Prostate gland (tissue), 2 donors: ENCODE measurements at regions not wholly inside any gene's neighbourhood (a gene's known extent, or its start where the extent isn't known, plus 50 kb on each side); places are given as distances from the start of the nearest gene placed in this dataset.
A peak's percentile ranks its signal among the peaks of the same experiment; 100 is the strongest.
"Not testable (repeated sequence)": the region's sequence is repeated elsewhere in the genome, so short reads cannot be mapped to it uniquely, and the experiment has no call there.

Experiments
- DNase-seq: peaks from one replicate; pipeline ENCODE4 v3.0.0-alpha.2; 2019; ENCODE audit warnings: low spot score
- H3K27ac ChIP-seq, 2 donors: fragments of 200-600 bp; sonication (generic); 2 replicates each; pipeline ENCODE4 v1.5.1; 2017 to 2019
- H3K27me3 ChIP-seq: fragments of 200-600 bp; sonication (generic); replicated peaks from 2 replicates; pipeline ENCODE4 v1.5.1; 2019; ENCODE audit not compliant: insufficient read depth
- H3K36me3 ChIP-seq, 2 donors: fragments of 200-600 bp; sonication (generic); 1 replicate in 1 of 2; 2 replicates in 1 of 2; pipeline versions ENCODE4 v1.5.1 to v1.8.1; 2017 to 2019
- H3K4me1 ChIP-seq: fragments of 200-600 bp; sonication (generic); replicated peaks from 2 replicates; pipeline ENCODE4 v1.5.1; 2019
- H3K4me3 ChIP-seq, 2 donors: fragments of 200-600 bp; sonication (generic); 2 replicates each; pipeline ENCODE4 v1.5.1; 2017 to 2019
- H3K9me3 ChIP-seq: fragments of 200-600 bp; sonication (generic); 2 replicates; pipeline ENCODE4 v1.5.1; 2017
- POLR2A ChIP-seq: fragments of 450-650 bp; IDR thresholded peaks from one replicate; pipeline ENCODE4 v1.6.1; 2016; ENCODE audit warnings: antibody characterized with exemption, mild to moderate bottlenecking
- POLR2AphosphoS5 ChIP-seq: sonication (generic); formaldehyde crosslinking; IDR thresholded peaks from one replicate; pipeline ENCODE4 v1.6.1; 2017; ENCODE audit warnings: antibody characterized with exemption
- WGBS: methylation state at CpG from one replicate; pipeline ENCODE4 v1.1.5; 2018; 5-methylcytosine and 5-hydroxymethylcytosine counted together
- intact Hi-C: fragments of 100-400 bp; cut with DNase I; formaldehyde crosslinking; loops from one replicate; pipeline ENCODE4 v1.14.2; 2022
- TF ChIP-seq, protein P1 (sequence below), 4 experiments: fragments of 200-600 bp in 2 of 4; fragments of 450-650 bp in 2 of 4; sonication (generic) in 2 of 4; IDR thresholded peaks; 1 replicate in 3 of 4; 2 replicates in 1 of 4; pipeline ENCODE4 v1.5.1; 2016 to 2019; ENCODE audit warnings: antibody characterized with exemption in 4 of 4, mild to moderate bottlenecking in 2 of 4, moderate library complexity in 2 of 4

DNA sequence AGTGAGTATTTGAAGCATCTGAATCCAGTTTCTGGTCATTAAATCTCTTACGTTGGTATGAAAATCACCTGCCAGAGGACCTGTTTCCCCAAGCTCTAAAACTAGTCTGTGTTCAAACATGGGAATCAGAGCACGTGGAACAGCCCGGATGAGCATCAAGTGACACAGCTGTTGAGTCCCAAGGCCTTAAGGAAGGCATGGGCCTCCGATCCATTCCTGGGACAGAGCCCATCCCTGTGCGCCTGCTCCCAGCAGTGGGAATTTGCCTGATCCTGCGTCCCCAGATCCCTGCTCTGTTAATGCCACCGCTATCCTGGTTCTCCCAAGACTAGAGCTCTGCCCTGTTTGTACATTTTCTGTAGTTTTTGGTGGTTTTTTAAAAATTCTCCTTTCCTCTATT is 68.4 kb upstream of the FBXO28 start:
- no peak for TF ChIP-seq POLR2A
- TF ChIP-seq, protein P1, sequence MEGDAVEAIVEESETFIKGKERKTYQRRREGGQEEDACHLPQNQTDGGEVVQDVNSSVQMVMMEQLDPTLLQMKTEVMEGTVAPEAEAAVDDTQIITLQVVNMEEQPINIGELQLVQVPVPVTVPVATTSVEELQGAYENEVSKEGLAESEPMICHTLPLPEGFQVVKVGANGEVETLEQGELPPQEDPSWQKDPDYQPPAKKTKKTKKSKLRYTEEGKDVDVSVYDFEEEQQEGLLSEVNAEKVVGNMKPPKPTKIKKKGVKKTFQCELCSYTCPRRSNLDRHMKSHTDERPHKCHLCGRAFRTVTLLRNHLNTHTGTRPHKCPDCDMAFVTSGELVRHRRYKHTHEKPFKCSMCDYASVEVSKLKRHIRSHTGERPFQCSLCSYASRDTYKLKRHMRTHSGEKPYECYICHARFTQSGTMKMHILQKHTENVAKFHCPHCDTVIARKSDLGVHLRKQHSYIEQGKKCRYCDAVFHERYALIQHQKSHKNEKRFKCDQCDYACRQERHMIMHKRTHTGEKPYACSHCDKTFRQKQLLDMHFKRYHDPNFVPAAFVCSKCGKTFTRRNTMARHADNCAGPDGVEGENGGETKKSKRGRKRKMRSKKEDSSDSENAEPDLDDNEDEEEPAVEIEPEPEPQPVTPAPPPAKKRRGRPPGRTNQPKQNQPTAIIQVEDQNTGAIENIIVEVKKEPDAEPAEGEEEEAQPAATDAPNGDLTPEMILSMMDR (IDR thresholded peaks at IDR 0.05) = no peak
- TF ChIP-seq POLR2AphosphoS5 = no peak
- no peak overlapping the region for H3K4me3 ChIP-seq
- intact Hi-C loops = no loop called here
- H3K9me3 ChIP-seq = no peaks in the 10 kb centered on the region
- H3K4me1 ChIP-seq = no peaks in the 10 kb centered on the region
- DNase-seq = no peak
- WGBS = 76% methylated on average over 7 of the region's 7 CpGs
- H3K27me3 ChIP-seq = no peaks in the 10 kb centered on the region
- H3K27ac ChIP-seq = no peak overlapping the region
- H3K36me3 ChIP-seq = no peaks in the 10 kb centered on the region

- no peak overlapping the region for H3K27ac ChIP-seq
- H3K4me3 ChIP-seq = no peak overlapping the region
- TF ChIP-seq POLR2A = no peak
- no peak for TF ChIP-seq POLR2AphosphoS5
- TF ChIP-seq, protein P1 (IDR thresholded peaks at IDR 0.05) = no peak
- intact Hi-C loops = no loop called here
- no peaks in the 10 kb centered on the region for H3K9me3 ChIP-seq
- DNase-seq = no peak
- H3K36me3 ChIP-seq = no peaks in the 10 kb centered on the region
- WGBS = 95% methylated on average over 4 of the region's 4 CpGs
- no peaks in the 10 kb centered on the region for H3K4me1 ChIP-seq
- no peaks in the 10 kb centered on the region for H3K27me3 ChIP-seq
Observed at GRCh38 chr1:224044420-224044819, 69.5 kb upstream of the FBXO28 start.

- TF ChIP-seq, protein P1 (IDR thresholded peaks at IDR 0.05) = no peak
- TF ChIP-seq POLR2AphosphoS5 = no peak
- no peak for TF ChIP-seq POLR2A
- Histone ChIP-seq H3K4me1 (no peaks in the 10 kb centered on the region), H3K27ac (no peak overlapping the region), H3K4me3 (no peak overlapping the region), H3K9me3 (no peaks in the 10 kb centered on the region), H3K27me3 (no peaks in the 10 kb centered on the region), H3K36me3 (no peaks in the 10 kb centered on the region)
- intact Hi-C loops = no loop called here
- WGBS = 62% methylated on average over 4 of the region's 4 CpGs
- no peak for DNase-seq
Observed at GRCh38 chr1:224042557-224043118, 71.3 kb upstream of the FBXO28 start.

DNA sequence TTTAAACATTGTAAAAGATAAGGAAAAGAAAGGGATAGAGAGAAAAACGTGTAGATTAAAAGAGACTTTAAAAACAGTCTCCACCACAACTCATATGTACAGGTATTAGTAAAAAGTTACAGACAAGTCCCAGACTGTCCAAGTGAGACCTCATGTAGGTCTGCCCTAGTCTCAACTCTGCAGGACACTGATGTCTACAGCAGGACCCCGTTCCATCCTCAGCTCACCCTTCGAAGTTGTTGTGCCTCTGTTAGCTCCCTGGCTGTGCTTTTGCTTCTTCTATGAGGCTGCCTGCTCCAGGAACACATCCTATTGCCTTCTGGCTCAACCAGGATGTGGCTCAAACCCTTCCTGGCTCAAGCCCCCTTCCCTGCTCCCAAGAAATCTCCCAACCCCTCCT is 72.9 kb upstream of the FBXO28 start:
- H3K27me3 ChIP-seq = no peaks in the 10 kb centered on the region
- H3K36me3 ChIP-seq = no peaks in the 10 kb centered on the region
- intact Hi-C loops = no loop called here
- H3K27ac ChIP-seq = peak overlapping the region; percentile 79 to 84
- no peaks in the 10 kb centered on the region for H3K9me3 ChIP-seq
- TF ChIP-seq, protein P1 (IDR thresholded peaks at IDR 0.05) = no peak
- no peak for TF ChIP-seq POLR2AphosphoS5
- TF ChIP-seq POLR2A = no peak
- DNase-seq = no peak
- H3K4me1 ChIP-seq = no peaks in the 10 kb centered on the region
- WGBS = 51% methylated on average over 3 of the region's 3 CpGs
- no peak overlapping the region for H3K4me3 ChIP-seq

DNA sequence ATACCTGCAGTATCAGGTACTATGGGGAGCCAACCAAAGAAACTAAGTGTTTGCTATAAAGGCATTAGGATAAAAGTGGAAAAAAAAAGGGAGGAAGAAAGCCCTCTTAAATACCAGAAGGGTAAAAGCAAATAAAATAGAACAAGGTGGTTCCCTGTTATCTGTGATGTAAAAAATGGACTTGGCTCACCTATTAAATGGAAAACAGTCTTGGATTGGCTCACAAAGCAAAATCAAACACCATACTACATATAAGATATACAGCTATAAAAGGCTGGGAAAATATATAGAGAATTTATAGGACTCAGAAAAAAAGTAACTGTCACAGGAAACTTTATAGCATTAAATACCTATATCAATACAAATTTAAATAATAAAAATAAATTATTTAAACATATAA is 73.5 kb upstream of the FBXO28 start:
- H3K27me3 ChIP-seq, H3K4me3 ChIP-seq, intact Hi-C loops: not testable (repeated sequence)

DNA sequence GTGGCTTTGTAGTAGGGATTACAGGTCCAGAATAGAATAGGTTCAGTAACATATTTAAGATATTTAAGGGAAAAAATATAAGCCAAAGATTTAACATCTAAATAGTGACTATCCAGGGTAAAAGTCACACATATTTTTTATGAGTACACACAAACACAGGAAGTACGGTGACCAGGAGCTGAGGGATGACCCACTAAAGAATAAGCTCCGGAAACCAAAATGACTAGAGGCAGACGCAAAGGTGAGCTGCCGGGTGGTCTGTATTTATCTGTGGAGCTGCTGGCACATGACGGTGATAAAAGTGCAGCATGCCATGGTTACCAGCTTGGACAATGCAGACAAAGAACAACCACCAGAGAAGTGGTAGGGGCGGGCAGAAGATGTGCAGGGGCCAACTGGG is 73.9 kb upstream of the FBXO28 start:
- DNase-seq, H3K4me3 ChIP-seq, intact Hi-C loops, H3K27me3 ChIP-seq, H3K4me1 ChIP-seq, H3K9me3 ChIP-seq, H3K36me3 ChIP-seq: not testable (repeated sequence)
- WGBS = 27% methylated on average over 6 of the region's 6 CpGs
- peak overlapping the region in 1 of 2 donors; percentile 35 for H3K27ac ChIP-seq

More for the DNA sequence above, 73.5 kb upstream of the FBXO28 start:
- not testable (repeated sequence) for DNase-seq, H3K4me1 ChIP-seq, H3K9me3 ChIP-seq, H3K36me3 ChIP-seq
- peak overlapping the region in 1 of 2 donors; percentile 35 for H3K27ac ChIP-seq

GRCh38 chr1:224038832-224039231 is 75.1 kb upstream of the FBXO28 start:
- H3K27me3 ChIP-seq, DNase-seq, H3K4me3 ChIP-seq, H3K27ac ChIP-seq, H3K9me3 ChIP-seq, intact Hi-C loops, H3K4me1 ChIP-seq, H3K36me3 ChIP-seq: not testable (repeated sequence)
- 88% methylated on average over 2 of the region's 2 CpGs for WGBS

- intact Hi-C loops, H3K4me1 ChIP-seq, H3K36me3 ChIP-seq, H3K9me3 ChIP-seq, H3K27me3 ChIP-seq, H3K4me3 ChIP-seq, H3K27ac ChIP-seq, DNase-seq: not testable (repeated sequence)
- WGBS = 92% methylated on average over 2 of the region's 3 CpGs
Observed at GRCh38 chr1:224037362-224037761, 76.5 kb upstream of the FBXO28 start.
